GM11168 (cell line): ENCODE measurements at regions not wholly inside any gene's neighbourhood (a gene's known extent, or its start where the extent isn't known, plus 50 kb on each side); places are given as distances from the start of the nearest gene placed in this dataset.

Experiments used
- in situ Hi-C: fragments of 300-500 bp; cut with MboI; formaldehyde crosslinking; loops from one replicate; pipeline ENCODE4 v1.12.0; 2022; ENCODE audit warnings: low sequenced_read_pairs; ENCODE audit not compliant: unreplicated experiment

- in situ Hi-C loops: no loop called here
These were observed 416.5 kb downstream of the MLLT3 start for GRCh38 chr9:20205821-20206220.

- in situ Hi-C loops: no loop called here
These were observed 412.2 kb upstream of the SLC24A2 start for GRCh38 chr9:20200991-20201431.

- in situ Hi-C loops: no loop called here
These were observed 411.7 kb upstream of the SLC24A2 start for GRCh38 chr9:20200581-20200980.

GRCh38 chr9:20199111-20199510, 410.3 kb upstream of the SLC24A2 start:
- in situ Hi-C loops: no loop called here

- in situ Hi-C loops: no loop called here
These were observed 409.3 kb upstream of the SLC24A2 start for GRCh38 chr9:20197976-20198685.

- in situ Hi-C loops: no loop called here
These were observed 402.5 kb upstream of the SLC24A2 start for GRCh38 chr9:20191228-20191840.

- in situ Hi-C loops: no loop called here
These were observed 401.0 kb upstream of the SLC24A2 start for GRCh38 chr9:20189871-20190270.

GRCh38 chr9:20188616-20189369, 400.0 kb upstream of the SLC24A2 start:
- in situ Hi-C loops: no loop called here

GRCh38 chr9:20187318-20187717, 398.5 kb upstream of the SLC24A2 start:
- in situ Hi-C loops: no loop called here

GRCh38 chr9:20186823-20187222, 398.0 kb upstream of the SLC24A2 start:
- in situ Hi-C loops: no loop called here

- in situ Hi-C loops: no loop called here
These were observed 397.4 kb upstream of the SLC24A2 start for GRCh38 chr9:20186231-20186630.

- in situ Hi-C loops: no loop called here
These were observed 395.7 kb upstream of the SLC24A2 start for GRCh38 chr9:20184541-20184940.

GRCh38 chr9:20178679-20179078, 389.8 kb upstream of the SLC24A2 start:
- in situ Hi-C loops: no loop called here

- in situ Hi-C loops: no loop called here
These were observed 389.4 kb upstream of the SLC24A2 start for GRCh38 chr9:20178197-20178596.

GRCh38 chr9:20170122-20170521, 381.3 kb upstream of the SLC24A2 start:
- in situ Hi-C loops: no loop called here

GRCh38 chr9:20152151-20152725, 363.4 kb upstream of the SLC24A2 start:
- in situ Hi-C loops: no loop called here

GRCh38 chr9:20148416-20148815, 359.6 kb upstream of the SLC24A2 start:
- in situ Hi-C loops: no loop called here

GRCh38 chr9:20144197-20144596, 355.4 kb upstream of the SLC24A2 start:
- in situ Hi-C loops: no loop called here

- in situ Hi-C loops: no loop called here
These were observed 351.0 kb upstream of the SLC24A2 start for GRCh38 chr9:20139763-20140290.

- in situ Hi-C loops: no loop called here
These were observed 350.0 kb upstream of the SLC24A2 start for GRCh38 chr9:20138841-20139240.

- in situ Hi-C loops: no loop called here
These were observed 349.3 kb upstream of the SLC24A2 start for GRCh38 chr9:20138116-20138515.
